ENCODE measurements at regions not wholly inside any gene's neighbourhood (a gene's known extent, or its start where the extent isn't known, plus 50 kb on each side); places are given as distances from the start of the nearest gene placed in this dataset.
"Not testable (repeated sequence)": the region's sequence is repeated elsewhere in the genome, so short reads cannot be mapped to it uniquely, and the experiment has no call there.

- no peak overlapping the region for H3K4me3 ChIP-seq (ENCODE audit: low read length)
- no peak for DNase-seq (ENCODE audit: low read depth)
- TF ChIP-seq CTCF (conservative IDR thresholded peaks at IDR 0.05; ENCODE audit: low read length): no peak
These were observed 98.0 kb downstream of the SHANK2 start for GRCh38 chr11:71154261-71154805.

- H3K4me3 ChIP-seq (ENCODE audit: low read length): peak overlapping the region; percentile 15
- no peak for TF ChIP-seq CTCF (conservative IDR thresholded peaks at IDR 0.05; ENCODE audit: low read length)
- DNase-seq (ENCODE audit: low read depth): no peak
These were observed 99.4 kb downstream of the SHANK2 start for GRCh38 chr11:71153005-71153390.

- DNase-seq (ENCODE audit: low read depth): not testable (repeated sequence)
- H3K4me3 ChIP-seq (ENCODE audit: low read length): peak overlapping the region; percentile 15
These were observed 99.9 kb downstream of the SHANK2 start for GRCh38 chr11:71152312-71153004.

- TF ChIP-seq CTCF (conservative IDR thresholded peaks at IDR 0.05; ENCODE audit: low read length): no peak
- DNase-seq (ENCODE audit: low read depth): no peak
- no peak overlapping the region for H3K4me3 ChIP-seq (ENCODE audit: low read length)
These were observed 100.8 kb downstream of the SHANK2 start for GRCh38 chr11:71151561-71151960.

GRCh38 chr11:71150859-71151258, 101.5 kb downstream of the SHANK2 start:
- DNase-seq (ENCODE audit: low read depth): no peak
- no peak for TF ChIP-seq CTCF (conservative IDR thresholded peaks at IDR 0.05; ENCODE audit: low read length)

GRCh38 chr11:71148716-71149115, 103.7 kb downstream of the SHANK2 start:
- no peak overlapping the region for H3K4me3 ChIP-seq (ENCODE audit: low read length)
- DNase-seq (ENCODE audit: low read depth): no peak
- no peak for TF ChIP-seq CTCF (conservative IDR thresholded peaks at IDR 0.05; ENCODE audit: low read length)

More at GRCh38 chr11:71150859-71151258, 101.5 kb downstream of the SHANK2 start:
- H3K4me3 ChIP-seq (ENCODE audit: low read length): no peak overlapping the region

GRCh38 chr11:71147331-71147730, 105.0 kb downstream of the SHANK2 start:
- no peak for TF ChIP-seq CTCF (conservative IDR thresholded peaks at IDR 0.05; ENCODE audit: low read length)
- H3K4me3 ChIP-seq (ENCODE audit: low read length): no peak overlapping the region
- DNase-seq (ENCODE audit: low read depth): no peak

Data from AG10803 (cell line).